Lung microvascular endothelial cell (primary cell): ENCODE measurements at regions not wholly inside any gene's neighbourhood (a gene's known extent, or its start where the extent isn't known, plus 50 kb on each side); places are given as distances from the start of the nearest gene placed in this dataset.
"Not testable (repeated sequence)": the region's sequence is repeated elsewhere in the genome, so short reads cannot be mapped to it uniquely, and the experiment has no call there.

Source experiments
- DNase-seq, 2 donors: peaks; one replicate each; pipeline versions ENCODE4 v3.0.0 to v3.0.0-alpha.2; 2010; ENCODE audit warnings: low read depth in 2 of 2

- no peak for DNase-seq
Measured at GRCh38 chr4:179663641-179664429, 2221.6 kb upstream of the AGA start.

- no peak for DNase-seq
Measured at GRCh38 chr4:179664430-179665027, 2222.3 kb upstream of the AGA start.

DNA sequence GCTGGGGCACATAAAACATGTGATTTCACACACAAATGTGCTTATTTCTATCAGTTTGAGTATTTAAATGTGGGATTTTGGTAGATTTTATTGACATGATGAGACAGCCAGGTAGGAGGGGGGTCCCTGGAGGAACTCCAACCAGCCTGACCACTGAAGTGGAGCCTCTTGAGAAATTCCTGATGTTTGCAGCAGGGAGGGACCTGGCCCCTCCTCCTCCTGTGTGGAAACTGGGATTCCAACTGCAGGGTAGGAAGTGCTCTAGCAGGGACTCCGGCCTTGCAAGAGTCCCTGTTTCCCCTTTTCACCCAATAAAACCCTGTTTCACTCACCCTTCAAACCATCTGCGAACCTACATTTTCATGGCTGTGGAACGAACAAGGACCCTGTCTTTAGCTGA is 2224.0 kb upstream of the AGA start:
- DNase-seq = no peak

- DNase-seq = no peak
Measured at GRCh38 chr4:179671609-179672008, 2229.4 kb upstream of the AGA start.

DNA sequence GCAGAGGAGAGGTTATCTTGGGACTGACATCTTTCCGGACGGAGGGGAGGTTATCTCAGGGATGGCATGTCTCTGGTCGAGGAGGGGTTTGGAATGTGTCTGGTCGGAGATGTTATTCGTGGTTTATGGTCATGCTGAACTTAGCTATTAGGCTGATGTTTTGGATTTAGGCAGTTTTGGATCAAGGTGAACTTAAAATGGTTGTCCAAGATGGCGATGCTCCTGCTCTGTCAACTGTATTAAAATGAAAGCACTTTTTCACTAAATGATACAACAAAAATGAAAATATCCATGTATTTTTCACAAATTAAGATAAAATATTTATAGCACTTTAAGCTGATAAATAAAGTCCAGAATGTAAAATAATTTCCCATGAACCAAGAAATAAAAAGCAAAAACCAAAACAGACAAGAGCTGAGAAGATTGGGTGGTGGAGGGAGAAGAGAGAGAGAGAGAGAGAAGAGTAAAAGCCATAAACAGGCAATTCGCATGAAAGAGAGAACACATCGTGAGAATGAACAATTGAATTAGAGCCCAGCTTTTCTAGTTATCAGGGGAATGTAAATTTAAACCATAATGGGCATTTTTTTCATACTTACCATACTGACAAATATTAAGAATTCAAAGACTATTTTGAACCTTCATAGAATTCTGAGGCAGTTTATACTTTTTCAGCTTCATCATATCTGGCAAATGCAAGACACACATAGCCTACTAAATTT is 2236.0 kb upstream of the AGA start:
- DNase-seq = no peak

- DNase-seq = not testable (repeated sequence)
Measured at GRCh38 chr4:179683661-179684060, 2241.4 kb upstream of the AGA start.

GRCh38 chr4:179692222-179692621 is 2250.0 kb upstream of the AGA start:
- no peak for DNase-seq

DNA sequence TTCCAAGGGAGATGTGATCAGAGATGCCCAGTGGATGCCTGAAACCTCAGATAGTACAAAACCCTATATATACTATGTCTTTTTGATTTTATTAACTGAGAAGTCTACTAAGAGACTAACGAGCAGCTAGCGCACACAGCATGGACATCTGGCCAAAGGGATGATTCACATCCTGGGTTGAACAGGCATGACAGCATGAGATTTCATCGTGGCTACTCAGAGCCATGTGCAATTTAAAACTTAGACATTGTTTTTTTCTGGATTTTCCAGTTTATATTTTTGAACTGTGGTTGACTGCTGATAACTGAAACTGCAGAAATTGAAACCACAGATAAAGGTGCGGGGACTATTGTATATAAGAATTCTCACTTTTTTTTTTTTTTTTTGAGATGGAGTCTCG is 2252.9 kb upstream of the AGA start:
- DNase-seq = peak in 1 of 2 donors; percentile 2

DNA sequence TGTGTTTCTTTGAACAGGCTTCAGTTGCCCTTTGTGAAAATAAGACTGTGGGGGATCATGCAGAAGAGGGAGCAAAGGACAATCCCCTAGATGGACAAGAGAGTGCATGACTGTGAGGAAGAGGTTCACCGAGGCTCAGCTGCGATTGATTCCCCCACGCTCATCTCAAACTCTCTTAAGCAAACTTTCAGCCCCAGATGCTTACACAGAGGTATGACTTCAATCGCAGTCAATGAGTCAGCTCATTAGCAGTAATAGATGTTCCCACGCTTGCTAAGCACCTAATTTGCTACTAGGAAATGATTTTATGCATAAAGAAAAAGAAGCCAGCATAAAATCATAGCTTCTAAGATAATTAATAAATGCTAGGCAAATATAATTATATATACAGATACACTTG is 2256.1 kb upstream of the AGA start:
- DNase-seq = no peak

DNA sequence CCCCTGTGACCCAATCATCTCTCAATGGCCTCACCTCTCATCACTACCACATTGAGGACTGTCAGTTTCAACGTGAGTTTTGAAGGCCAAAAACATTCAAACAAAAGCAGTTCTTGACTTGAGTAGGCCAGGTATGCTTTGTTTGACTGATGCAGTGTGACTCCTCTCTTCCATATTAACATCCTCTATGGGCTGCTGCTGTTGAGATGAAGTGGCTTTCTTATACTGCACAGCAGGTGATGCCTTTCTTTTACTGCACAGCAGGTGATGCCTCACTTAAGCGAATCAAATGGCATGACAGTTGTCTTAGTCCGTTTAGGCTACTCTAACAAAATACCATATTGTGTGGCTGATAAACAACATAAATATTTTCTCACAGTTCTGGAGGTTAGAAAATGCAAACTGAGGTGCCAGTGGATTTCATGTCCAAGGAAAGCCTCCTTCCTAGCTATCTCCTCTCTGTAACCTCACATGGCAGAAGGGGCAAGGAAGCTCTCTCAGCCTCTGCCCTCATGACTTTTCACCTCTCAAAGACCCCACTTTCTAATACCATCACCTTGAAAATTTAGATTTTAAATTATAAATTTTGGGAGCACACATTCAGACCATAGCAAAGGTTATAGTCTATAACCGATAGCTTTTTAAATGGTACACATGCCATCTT is 2267.9 kb upstream of the AGA start:
- DNase-seq = no peak

- no peak for DNase-seq
Measured at GRCh38 chr4:179719766-179720450, 2277.7 kb upstream of the AGA start.

- not testable (repeated sequence) for DNase-seq
Measured at GRCh38 chr4:179726491-179726890, 2284.3 kb upstream of the AGA start.

GRCh38 chr4:179728305-179728704 is 2286.1 kb upstream of the AGA start:
- no peak for DNase-seq

GRCh38 chr4:179736820-179737219 is 2294.6 kb upstream of the AGA start:
- DNase-seq = not testable (repeated sequence)

- DNase-seq = no peak
Measured at GRCh38 chr4:179738822-179739221, 2296.6 kb upstream of the AGA start.

- DNase-seq = no peak
Measured at GRCh38 chr4:179747218-179747910, 2305.1 kb upstream of the AGA start.

DNA sequence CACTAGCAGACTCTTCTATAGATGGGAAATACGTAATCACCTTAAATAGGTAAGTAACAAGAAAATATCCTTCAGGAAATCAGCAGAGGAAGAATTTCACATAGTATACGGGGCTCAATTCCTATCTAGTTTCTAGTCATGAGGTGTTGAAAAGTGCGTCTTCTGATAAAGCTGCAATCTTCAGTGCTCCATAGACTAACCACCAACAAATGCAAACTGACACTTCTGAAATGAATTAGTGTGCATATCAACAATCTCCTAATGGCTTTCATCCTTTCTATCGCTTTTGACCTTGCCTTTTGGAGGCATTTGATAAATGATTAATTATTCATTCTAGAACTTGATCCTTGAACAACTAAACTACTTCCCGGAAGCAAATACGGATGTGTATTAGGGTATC is 2306.6 kb upstream of the AGA start:
- DNase-seq = no peak

- DNase-seq = no peak
Measured at GRCh38 chr4:179750374-179750773, 2308.1 kb upstream of the AGA start.

DNA sequence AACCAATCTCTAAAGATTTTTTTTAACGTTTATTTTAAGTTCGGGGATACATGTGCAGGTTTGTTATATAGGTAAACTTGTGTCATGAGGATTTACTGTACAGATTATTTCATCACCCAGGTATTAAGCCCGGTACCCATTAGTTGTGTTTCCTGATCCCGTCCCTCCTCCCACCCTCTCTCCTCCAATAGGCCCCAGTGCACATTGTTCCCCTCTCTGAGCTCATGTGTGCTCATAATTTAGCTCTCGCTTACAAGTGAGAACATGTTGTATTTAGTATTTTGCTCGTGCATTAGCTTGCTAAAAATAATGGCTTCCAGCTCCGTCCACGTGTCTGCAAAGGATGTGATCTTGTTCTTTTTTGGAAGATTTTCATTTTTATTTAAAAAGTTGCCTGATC is 2309.4 kb upstream of the AGA start:
- no peak for DNase-seq

- DNase-seq = no peak
Measured at GRCh38 chr4:179755322-179755721, 2313.1 kb upstream of the AGA start.

DNA sequence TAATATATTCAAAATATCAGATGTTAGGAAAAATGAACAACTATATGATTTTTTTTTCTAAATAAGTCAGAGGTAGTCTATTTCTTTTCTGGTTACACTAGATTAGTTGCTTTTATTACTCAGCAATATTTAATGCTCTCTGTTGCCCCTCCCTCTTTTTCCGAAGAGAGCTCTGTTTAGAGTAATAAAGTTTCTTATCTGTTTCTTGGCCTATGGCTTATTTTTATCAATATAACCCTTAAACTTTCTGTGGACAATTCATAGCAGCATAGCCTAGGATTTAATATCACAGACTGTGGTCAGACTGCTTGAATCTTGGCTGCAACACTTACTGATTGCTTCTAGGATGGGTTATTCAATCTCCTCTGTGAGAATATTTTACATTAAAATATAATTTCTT is 2315.4 kb upstream of the AGA start:
- DNase-seq = no peak
